Endothelial cell of umbilical vein (primary cell): ENCODE measurements at regions not wholly inside any gene's neighbourhood (a gene's known extent, or its start where the extent isn't known, plus 50 kb on each side); places are given as distances from the start of the nearest gene placed in this dataset.
A peak's percentile ranks its signal among the peaks of the same experiment; 100 is the strongest.

Source experiments
- BruUV-seq: library from RNA; stranded (reverse); fragments of 400-500 nt; replicated peaks from 2 replicates; lab custom pipeline; 2021; lab: Mats Ljungman, UMichigan
- CTCF ChIA-PET: fragments of 300-600, 350-600 bp; sonication (Branson Sonifier 250); formaldehyde crosslinking; loops from one replicate; lab custom pipeline; 2021; ENCODE audit warnings: antibody characterized with exemption, inconsistent platforms; lab: Charles Lee
- POLR2A ChIA-PET: fragments of 300-600, 350-600 bp; sonication (Branson Sonifier 250); formaldehyde crosslinking; loops from one replicate; lab custom pipeline; 2021; ENCODE audit warnings: antibody characterized with exemption, inconsistent platforms; lab: Charles Lee
- DNase-seq: peaks from one replicate; pipeline ENCODE4 v3.0.0-alpha.2; 2011; ENCODE audit warnings: low read depth, low spot score
- FAIRE-seq: peaks from 2 replicates; lab custom pipeline; 2011; peaks lifted over from hg19 to GRCh38; lab: Jason Lieb, UNC
- H2AFZ ChIP-seq: 2 replicates; pipeline ENCODE4 v1.6.0; 2012; ENCODE audit warnings: low read depth, low read length, control low read depth, inconsistent platforms
- H3K27ac ChIP-seq: 2 replicates; pipeline ENCODE4 v1.5.1; 2011; ENCODE audit warnings: low read depth, mild to moderate bottlenecking, control low read depth, low read length, moderate library complexity; ENCODE audit not compliant: insufficient read depth
- H3K27me3 ChIP-seq, 2 experiments: 2 replicates each; pipeline versions ENCODE4 v1.6.0 to v1.6.1; 2011; ENCODE audit warnings: low read length in 2 of 2, mixed read lengths in 1 of 2; ENCODE audit not compliant: control insufficient read depth in 2 of 2, insufficient read depth in 2 of 2
- H3K36me3 ChIP-seq, 2 experiments: 2 replicates in 1 of 2; 3 replicates in 1 of 2; pipeline ENCODE4 v1.5.1; 2011; ENCODE audit warnings: low read length in 2 of 2, mild to moderate bottlenecking in 1 of 2, moderate library complexity in 1 of 2; ENCODE audit not compliant: control insufficient read depth in 2 of 2, insufficient read depth in 2 of 2; ENCODE audit errors: extremely low read depth in 1 of 2
- H3K4me1 ChIP-seq: 3 replicates; pipeline ENCODE4 v1.5.1; 2011; ENCODE audit warnings: mild to moderate bottlenecking, low read length; ENCODE audit not compliant: control insufficient read depth, insufficient read depth; ENCODE audit errors: extremely low read depth
- H3K4me2 ChIP-seq: 2 replicates; pipeline ENCODE4 v1.6.1; 2011; ENCODE audit warnings: low read length, control low read depth, mixed read lengths; ENCODE audit not compliant: insufficient read depth
- H3K4me3 ChIP-seq, 3 experiments: fragments of 200-600 bp in 1 of 3; sonication (generic), shearing (Covaris generic) in 1 of 3; replicated peaks in 1 of 3; 2 replicates each; pipeline ENCODE4 v1.5.1; 2011 to 2016; ENCODE audit warnings: control low read depth in 3 of 3, low read length in 3 of 3, mild to moderate bottlenecking in 2 of 3, inconsistent platforms in 1 of 3, low read depth in 1 of 3, moderate library complexity in 1 of 3; ENCODE audit not compliant: insufficient read depth in 1 of 3
- H3K79me2 ChIP-seq: 2 replicates; pipeline ENCODE4 v1.6.0; 2012; ENCODE audit warnings: low read length, inconsistent platforms; ENCODE audit not compliant: control insufficient read depth, insufficient read depth
- H3K9ac ChIP-seq: replicated peaks from 2 replicates; pipeline ENCODE3; 2011; ENCODE audit warnings: low read length, control low read depth; ENCODE audit not compliant: insufficient read depth; ENCODE audit errors: extremely low read depth
- H3K9me1 ChIP-seq: replicated peaks from 3 replicates; pipeline ENCODE4 v1.6.0; 2011; ENCODE audit warnings: mild to moderate bottlenecking, low read length; ENCODE audit not compliant: control insufficient read depth, insufficient read depth; ENCODE audit errors: extremely low read depth
- H3K9me3 ChIP-seq: replicated peaks from 2 replicates; pipeline ENCODE4 v1.5.1; 2012; ENCODE audit warnings: low read length, inconsistent platforms; ENCODE audit not compliant: control insufficient read depth, insufficient read depth
- H4K20me1 ChIP-seq: replicated peaks from 2 replicates; pipeline ENCODE3; 2011; ENCODE audit warnings: mild to moderate bottlenecking, low read length; ENCODE audit not compliant: control insufficient read depth, insufficient read depth; ENCODE audit errors: extremely low read depth
- CTCF ChIP-seq, 2 donors: IDR thresholded peaks; 1 replicate in 1 of 2; 2 replicates in 1 of 2; pipeline ENCODE4 v1.5.1; 2011; ENCODE audit warnings: low read length in 2 of 2, mild to moderate bottlenecking in 2 of 2, moderate library complexity in 2 of 2, control low read depth in 1 of 2, inconsistent platforms in 1 of 2, low read depth in 1 of 2; ENCODE audit not compliant: insufficient read depth in 1 of 2; ENCODE audit errors: extremely low read depth in 1 of 2
- EZH2 ChIP-seq: IDR thresholded peaks from 2 replicates; pipeline ENCODE4 v1.6.1; 2012; ENCODE audit warnings: borderline replicate concordance, low read depth, mild to moderate bottlenecking, moderate library complexity, low read length, inconsistent platforms; ENCODE audit not compliant: severe bottlenecking
- FOS ChIP-seq: IDR thresholded peaks from 2 replicates; pipeline ENCODE4 v1.6.1; 2011; ENCODE audit warnings: mild to moderate bottlenecking, low read length, moderate library complexity, borderline replicate concordance; ENCODE audit not compliant: insufficient read depth
- GATA2 ChIP-seq: IDR thresholded peaks from 2 replicates; pipeline ENCODE4 v1.7.0; 2011; ENCODE audit warnings: low read depth, mild to moderate bottlenecking, moderate library complexity, mixed read lengths, low read length; ENCODE audit not compliant: insufficient read length, insufficient read depth
- JUN ChIP-seq: IDR thresholded peaks from 2 replicates; pipeline ENCODE4 v1.6.1; 2011; ENCODE audit warnings: borderline replicate concordance, low read depth; ENCODE audit not compliant: insufficient read length, insufficient read depth
- MYC ChIP-seq: IDR thresholded peaks from one replicate; pipeline ENCODE4 v1.6.1; 2011; ENCODE audit warnings: mild to moderate bottlenecking, low read depth, low read length
- POLR2A ChIP-seq: IDR thresholded peaks from 2 replicates; pipeline ENCODE4 v1.6.1; 2012; ENCODE audit warnings: low read depth, mild to moderate bottlenecking, control low read depth, low read length
- POLR2AphosphoS5 ChIP-seq: IDR thresholded peaks from 2 replicates; pipeline ENCODE4 v1.6.1; 2012; ENCODE audit warnings: low read depth, mild to moderate bottlenecking, control low read depth, low read length, moderate library complexity; ENCODE audit not compliant: insufficient read depth
- dilution Hi-C: fragments of 300-500 bp; cut with MboI; formaldehyde crosslinking; loops from one replicate; pipeline ENCODE4 v1.15.0; 2019; ENCODE audit warnings: low sequenced_read_pairs; ENCODE audit not compliant: extremely low pct_ligation_motif_present
- intact Hi-C: fragments of 100-400 bp; cut with micrococcal nuclease; formaldehyde crosslinking; loops from one replicate; pipeline ENCODE4 v1.10.0; 2022
- TF ChIP-seq, protein P1 (sequence below): IDR thresholded peaks from 2 replicates; pipeline ENCODE4 v1.6.1; 2011; ENCODE audit not compliant: insufficient read depth, insufficient read length

DNA sequence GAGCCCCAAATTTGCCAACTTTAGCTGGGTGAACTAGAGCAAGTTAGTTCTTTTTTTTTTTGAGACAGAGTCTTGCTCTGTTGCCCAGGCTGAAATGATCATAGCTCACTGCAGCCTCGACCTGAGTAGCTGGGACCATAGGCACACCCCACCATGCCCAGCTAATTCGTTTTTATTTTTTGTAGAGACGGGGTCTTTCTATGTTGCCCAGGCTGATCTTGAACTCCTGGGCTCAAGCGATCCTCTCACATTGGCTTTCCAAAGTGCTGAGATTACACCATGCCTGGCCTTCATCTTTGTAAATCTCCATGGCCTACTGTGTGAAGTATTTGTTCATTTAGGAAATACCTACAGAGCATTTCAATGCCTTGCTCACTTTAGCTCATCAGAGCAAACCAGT, 105.6 kb upstream of the SLC44A3 start:
- H3K4me1 ChIP-seq = no peaks in the 10 kb centered on the region
- H3K9me3 ChIP-seq = no peaks in the 10 kb centered on the region
- H3K27ac ChIP-seq = no peak overlapping the region
- no peak for DNase-seq
- no peak overlapping the region for H3K4me2 ChIP-seq
- TF ChIP-seq, protein P1, sequence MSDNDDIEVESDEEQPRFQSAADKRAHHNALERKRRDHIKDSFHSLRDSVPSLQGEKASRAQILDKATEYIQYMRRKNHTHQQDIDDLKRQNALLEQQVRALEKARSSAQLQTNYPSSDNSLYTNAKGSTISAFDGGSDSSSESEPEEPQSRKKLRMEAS = no peak
- TF ChIP-seq CTCF (IDR thresholded peaks at IDR 0.05; ENCODE audit: extremely low read depth in 1 of 2, insufficient read depth in 1 of 2, low read depth in 1 of 2, low read length in 2 of 2) (no peak), GATA2 (no peak), EZH2 (no peak), POLR2AphosphoS5 (no peak), FOS (no peak), MYC (no peak), JUN (no peak), POLR2A (no peak)
- no peaks in the 10 kb centered on the region for H3K9me1 ChIP-seq
- H3K36me3 ChIP-seq = no peaks in the 10 kb centered on the region
- no peaks in the 10 kb centered on the region for H4K20me1 ChIP-seq
- CTCF ChIA-PET = interaction anchor here (1.4 to 1.7 kb wide), 3 partner anchors 9 to 29 kb away, joined by 3 to 4 read pairs (median 3); no protein-coding TSS in a partner anchor
- H3K27me3 ChIP-seq = peaks cover 4 to 8% of the 10 kb centered on the region in 2 experiments
- intact Hi-C loops (no loop called here), dilution Hi-C loops (no loop called here)
- no peak overlapping the region for H3K4me3 ChIP-seq
- H2AFZ ChIP-seq = no peak overlapping the region
- no peaks in the 10 kb centered on the region for H3K79me2 ChIP-seq
- FAIRE-seq = peak; percentile 4
- no peak overlapping the region for H3K9ac ChIP-seq
- POLR2A ChIA-PET = no interaction called here
- BruUV-seq = no TSS peak
